Right lobe of liver (tissue), 6 donors: ENCODE measurements at regions not wholly inside any gene's neighbourhood (a gene's known extent, or its start where the extent isn't known, plus 50 kb on each side); places are given as distances from the start of the nearest gene placed in this dataset.

Experiments used
- ATAC-seq, 4 donors: fragments of 200-7000 bp; cut with Tn5 transposase; one replicate each; pipeline ENCODE4 v1.9.1; 2020; ENCODE audit warnings: mild to moderate bottlenecking in 4 of 4, moderate library complexity in 4 of 4
- DNase-seq, 3 donors: peaks; one replicate each; pipeline ENCODE4 v3.0.0-alpha.2; 2020
- H3K27ac ChIP-seq, 3 donors: fragments of 200-600 bp; one replicate each; pipeline ENCODE4 v1.8.0; 2022
- H3K27me3 ChIP-seq, 2 donors: fragments of 200-600 bp; one replicate each; pipeline ENCODE4 v1.8.0; 2022
- H3K36me3 ChIP-seq, 4 donors: fragments of 200-600 bp; sonication (generic) in 1 of 4; one replicate each; pipeline versions ENCODE4 v1.5.1 to v1.8.0; 2017 to 2022; ENCODE audit warnings: control low read depth in 1 of 4
- H3K4me1 ChIP-seq, 4 donors: fragments of 200-600 bp; sonication (generic) in 1 of 4; one replicate each; pipeline versions ENCODE4 v1.5.1 to v1.8.0; 2017 to 2022; ENCODE audit warnings: control low read depth in 1 of 4
- H3K4me3 ChIP-seq, 3 donors: fragments of 200-600 bp; one replicate each; pipeline ENCODE4 v1.8.0; 2022
- H3K9me3 ChIP-seq, 4 donors: fragments of 200-600 bp; sonication (generic) in 1 of 4; one replicate each; pipeline versions ENCODE4 v1.5.1 to v1.8.0; 2017 to 2022; ENCODE audit warnings: control low read depth in 1 of 4
- CTCF ChIP-seq, 4 donors: fragments of 200-600 bp in 3 of 4; fragments of 450-650 bp in 1 of 4; IDR thresholded peaks; one replicate each; pipeline versions ENCODE4 v1.5.1 to v1.8.0; 2016 to 2022; ENCODE audit warnings: antibody characterized with exemption in 4 of 4, mild to moderate bottlenecking in 2 of 4
- POLR2A ChIP-seq: fragments of 450-650 bp; IDR thresholded peaks from one replicate; pipeline ENCODE4 v1.6.1; 2017; ENCODE audit warnings: antibody characterized with exemption, mild to moderate bottlenecking
- WGBS: methylation state at CpG from one replicate; pipeline ENCODE4 v1.1.6; 2018; ENCODE audit warnings: low coverage, low lambda C conversion rate; ENCODE audit not compliant: insufficient coverage; ENCODE audit errors: missing lambda C conversion rate; 5-methylcytosine and 5-hydroxymethylcytosine counted together
- intact Hi-C, 2 donors: fragments of 100-400 bp; cut with DNase I; formaldehyde crosslinking; loops; one replicate each; pipeline versions ENCODE4 v1.11.2 to v1.14.1; 2022
- small RNA-seq, 2 experiments: library from RNA; depleted of rRNA; stranded (forward); fragments of <200 nt; gene quantifications; one replicate each; pipeline ENCODE3, GENCODE V24; 2016
- donor health status: DM: no; HTN: yes; CAD: no.
- donor health status: DM: no; HTN: no; CAD: no.
- donor health status: DM: no; HTN: no; CAD: no.
- donor health status: DM: no; HTN: yes; CAD: no.
- donor health status: DM: no; HTN: yes; CAD: no.

DNA sequence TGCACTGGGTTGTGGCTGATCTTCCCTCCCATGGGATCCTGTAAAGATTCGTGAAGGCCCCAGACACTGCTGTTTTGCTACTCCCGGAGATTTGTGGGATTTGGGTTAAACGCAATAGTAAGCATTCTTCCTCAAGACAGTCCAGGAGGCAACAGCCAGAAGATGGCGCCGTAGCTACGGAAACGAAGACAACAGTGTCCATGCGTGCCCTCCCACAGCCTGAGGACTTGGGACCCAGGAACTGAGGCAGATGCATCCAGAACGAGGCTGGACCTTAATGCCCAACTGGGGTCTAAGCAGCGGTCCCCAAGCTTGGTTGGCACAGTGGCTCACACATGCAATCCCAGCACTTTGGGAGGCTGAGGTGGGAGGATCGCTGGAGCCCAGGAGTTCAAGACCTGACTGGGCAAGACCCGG lies 57.6 kb upstream of the ZNF507 start:
- Histone ChIP-seq H3K9me3 (no peaks in the 10 kb centered on the region), H3K27me3 (no peaks in the 10 kb centered on the region), H3K27ac (no peak overlapping the region), H3K36me3 (no peaks in the 10 kb centered on the region), H3K4me1 (no peaks in the 10 kb centered on the region), H3K4me3 (no peak overlapping the region)
- TF ChIP-seq CTCF (IDR thresholded peaks at IDR 0.05) (peak; percentile 26 to 46 (median 30)), POLR2A (no peak)
- ATAC-seq (peak; percentile 47 to 62 (median 52)), DNase-seq (peak in 1 of 3 donors; percentile 31)
- 6% methylated on average over 3 of the region's 12 CpGs for WGBS
- intact Hi-C loops, result no loop called here

- WGBS, result 51% methylated on average over 4 of the region's 4 CpGs
- Histone ChIP-seq H3K27ac (no peak overlapping the region), H3K9me3 (no peaks in the 10 kb centered on the region), H3K27me3 (no peaks in the 10 kb centered on the region), H3K4me3 (no peak overlapping the region), H3K4me1 (no peaks in the 10 kb centered on the region), H3K36me3 (no peaks in the 10 kb centered on the region)
- TF ChIP-seq CTCF (IDR thresholded peaks at IDR 0.05), result no peak
- no peak for TF ChIP-seq POLR2A
- no peak for ATAC-seq
- DNase-seq, result no peak
- intact Hi-C loops, result no loop called here
Measured at GRCh38 chr19:32289566-32290210, 55.7 kb upstream of the ZNF507 start.

GRCh38 chr19:32291876-32292275 lies 53.5 kb upstream of the ZNF507 start:
- Histone ChIP-seq H3K9me3 (no peaks in the 10 kb centered on the region), H3K4me1 (no peaks in the 10 kb centered on the region), H3K4me3 (no peak overlapping the region), H3K27ac (no peak overlapping the region), H3K27me3 (no peaks in the 10 kb centered on the region), H3K36me3 (no peaks in the 10 kb centered on the region)
- TF ChIP-seq CTCF (IDR thresholded peaks at IDR 0.05), result no peak
- TF ChIP-seq POLR2A, result no peak
- ATAC-seq (no peak), DNase-seq (no peak)
- intact Hi-C loops, result no loop called here
- WGBS, result 100% methylated on average over 3 of the region's 6 CpGs

DNA sequence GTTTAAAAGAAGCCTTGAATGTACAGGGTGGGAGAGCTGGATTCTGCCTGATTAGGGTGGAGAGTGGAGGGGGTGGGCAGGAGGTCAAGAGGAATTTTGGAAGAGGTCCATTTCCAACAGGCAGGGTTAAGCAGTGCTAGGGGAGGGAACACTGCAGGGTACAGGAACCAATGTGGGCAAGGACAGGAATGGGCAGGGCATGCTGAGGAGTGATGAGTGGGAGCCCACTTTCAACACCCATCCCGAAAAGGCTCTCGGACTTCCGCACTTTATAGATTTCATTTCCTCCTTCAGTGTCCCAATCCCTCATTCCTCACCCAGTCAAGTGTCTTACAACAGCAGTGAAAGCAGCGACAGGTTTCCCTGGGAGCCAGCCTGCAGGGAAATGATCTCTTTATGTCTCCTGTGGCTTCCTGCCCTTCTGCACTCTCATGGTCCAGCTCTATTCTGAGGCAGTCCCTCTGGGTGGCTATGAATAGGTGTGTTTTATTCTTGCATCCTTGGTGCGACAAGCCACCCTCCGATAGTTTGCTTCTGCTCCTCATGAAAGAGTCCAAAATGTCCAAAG lies 50.5 kb upstream of the ZNF507 start:
- DNase-seq, result no peak
- H3K36me3 ChIP-seq, result no peaks in the 10 kb centered on the region
- H3K9me3 ChIP-seq, result no peaks in the 10 kb centered on the region
- H3K27me3 ChIP-seq, result no peaks in the 10 kb centered on the region
- WGBS, result 84% methylated on average over 5 of the region's 6 CpGs
- H3K4me3 ChIP-seq, result no peak overlapping the region
- intact Hi-C loops, result no loop called here
- H3K27ac ChIP-seq, result no peak overlapping the region
- H3K4me1 ChIP-seq, result no peaks in the 10 kb centered on the region
- no peak for ATAC-seq
- no peak for TF ChIP-seq CTCF (IDR thresholded peaks at IDR 0.05)
- no peak for TF ChIP-seq POLR2A

Small RNA genes in the stretch of these regions (small RNA-seq; reads per million reads assigned to genes)
- gene AC011456.1 (0 reads per million in 2 experiments), gene RNA5SP471 (0 reads per million in 2 experiments), gene RNA5SP472 (0 to 0.39 reads per million in 2 experiments), gene RNU6-967P (0 reads per million in 2 experiments)
